ENCODE measurements at regions not wholly inside any gene's neighbourhood (a gene's known extent, or its start where the extent isn't known, plus 50 kb on each side); places are given as distances from the start of the nearest gene placed in this dataset.

DNA sequence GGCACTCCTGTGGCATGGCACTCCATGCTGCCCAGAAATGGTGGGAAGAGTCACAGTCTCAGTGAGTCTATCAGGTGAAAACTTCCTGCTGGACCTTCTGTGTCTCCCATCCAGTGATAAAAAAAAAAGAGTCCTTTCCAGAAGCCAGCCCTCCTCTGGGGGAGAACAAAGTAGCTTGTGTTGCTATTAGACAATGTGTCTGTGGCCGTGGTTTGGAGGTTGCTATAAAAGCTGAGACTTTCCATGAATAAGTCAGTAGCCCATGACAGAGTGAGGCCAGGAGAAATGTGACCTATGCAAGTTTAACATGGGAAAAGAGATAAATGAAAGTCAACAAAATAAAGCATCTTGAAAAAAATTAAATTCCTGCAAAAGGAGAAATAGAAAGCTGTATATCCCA, 250.7 kb upstream of the MON1B start (continued):
- TF ChIP-seq FOXJ3 (CRISPR knock-in tag; IDR thresholded peaks at IDR 0.05; ENCODE audit: borderline replicate concordance) (no peak), NR3C1 (CRISPR knock-in tag; conservative IDR thresholded peaks at IDR 0.05; ENCODE audit: low read depth) (no peak)

DNA sequence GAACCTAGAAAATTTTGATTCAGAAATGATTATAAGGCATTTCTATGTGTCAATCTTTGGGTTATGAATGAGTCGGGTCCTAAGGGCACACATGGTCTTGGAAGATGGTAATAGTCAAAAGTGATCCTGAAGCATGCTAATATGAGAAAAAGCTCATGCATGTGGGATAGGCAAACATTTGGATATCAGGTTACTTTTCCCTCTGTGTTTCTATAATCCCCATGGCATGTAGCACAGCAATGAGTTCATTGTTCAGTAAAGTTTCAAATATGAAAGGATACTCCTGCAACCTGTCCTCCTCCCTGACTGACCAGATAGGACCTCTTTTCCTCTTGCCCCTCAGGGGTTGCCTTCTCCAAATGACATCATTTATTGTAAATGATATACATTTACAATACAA, 249.9 kb upstream of the MON1B start:
- no peaks in the 10 kb centered on the region for H3K27me3 Mint-ChIP-seq (ENCODE audit: low read depth)
- DNase-seq (ENCODE audit: low spot score) (no peak), ATAC-seq (no peak)
- H3K4me3 Mint-ChIP-seq, result no peak overlapping the region
- TF ChIP-seq IRF2 (CRISPR knock-in tag; IDR thresholded peaks at IDR 0.05; ENCODE audit: borderline replicate concordance, low read depth) (no peak), SMAD3 (CRISPR knock-in tag; IDR thresholded peaks at IDR 0.05; ENCODE audit: borderline replicate concordance) (no peak), GABPB1 (CRISPR knock-in tag; IDR thresholded peaks at IDR 0.05) (no peak), ZNF219 (CRISPR knock-in tag; IDR thresholded peaks at IDR 0.05; ENCODE audit: borderline replicate concordance) (no peak), SMAD4 (CRISPR knock-in tag; IDR thresholded peaks at IDR 0.05) (no peak), ELF4 (CRISPR knock-in tag; IDR thresholded peaks at IDR 0.05; ENCODE audit: low read depth) (no peak), CREB1 (CRISPR knock-in tag; IDR thresholded peaks at IDR 0.05) (no peak), FOXK1 (CRISPR knock-in tag; IDR thresholded peaks at IDR 0.05) (no peak)
- TF ChIP-seq, protein P1, sequence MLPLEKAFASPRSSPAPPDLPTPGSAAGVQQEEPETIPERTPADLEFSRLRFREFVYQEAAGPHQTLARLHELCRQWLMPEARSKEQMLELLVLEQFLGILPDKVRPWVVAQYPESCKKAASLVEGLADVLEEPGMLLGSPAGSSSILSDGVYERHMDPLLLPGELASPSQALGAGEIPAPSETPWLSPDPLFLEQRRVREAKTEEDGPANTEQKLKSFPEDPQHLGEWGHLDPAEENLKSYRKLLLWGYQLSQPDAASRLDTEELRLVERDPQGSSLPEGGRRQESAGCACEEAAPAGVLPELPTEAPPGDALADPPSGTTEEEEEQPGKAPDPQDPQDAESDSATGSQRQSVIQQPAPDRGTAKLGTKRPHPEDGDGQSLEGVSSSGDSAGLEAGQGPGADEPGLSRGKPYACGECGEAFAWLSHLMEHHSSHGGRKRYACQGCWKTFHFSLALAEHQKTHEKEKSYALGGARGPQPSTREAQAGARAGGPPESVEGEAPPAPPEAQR (CRISPR knock-in tag; IDR thresholded peaks at IDR 0.05), result no peak
- TF ChIP-seq, protein P2, sequence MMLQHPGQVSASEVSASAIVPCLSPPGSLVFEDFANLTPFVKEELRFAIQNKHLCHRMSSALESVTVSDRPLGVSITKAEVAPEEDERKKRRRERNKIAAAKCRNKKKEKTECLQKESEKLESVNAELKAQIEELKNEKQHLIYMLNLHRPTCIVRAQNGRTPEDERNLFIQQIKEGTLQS (CRISPR knock-in tag; conservative IDR thresholded peaks at IDR 0.05), result no peak
- TF ChIP-seq, protein P3, sequence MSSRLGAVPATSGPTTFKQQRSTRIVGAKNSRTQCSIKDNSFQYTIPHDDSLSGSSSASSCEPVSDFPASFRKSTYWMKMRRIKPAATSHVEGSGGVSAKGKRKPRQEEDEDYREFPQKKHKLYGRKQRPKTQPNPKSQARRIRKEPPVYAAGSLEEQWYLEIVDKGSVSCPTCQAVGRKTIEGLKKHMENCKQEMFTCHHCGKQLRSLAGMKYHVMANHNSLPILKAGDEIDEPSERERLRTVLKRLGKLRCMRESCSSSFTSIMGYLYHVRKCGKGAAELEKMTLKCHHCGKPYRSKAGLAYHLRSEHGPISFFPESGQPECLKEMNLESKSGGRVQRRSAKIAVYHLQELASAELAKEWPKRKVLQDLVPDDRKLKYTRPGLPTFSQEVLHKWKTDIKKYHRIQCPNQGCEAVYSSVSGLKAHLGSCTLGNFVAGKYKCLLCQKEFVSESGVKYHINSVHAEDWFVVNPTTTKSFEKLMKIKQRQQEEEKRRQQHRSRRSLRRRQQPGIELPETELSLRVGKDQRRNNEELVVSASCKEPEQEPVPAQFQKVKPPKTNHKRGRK (CRISPR knock-in tag; IDR thresholded peaks at IDR 0.05; ENCODE audit: borderline replicate concordance), result no peak
- no peaks in the 10 kb centered on the region for H3K4me1 Mint-ChIP-seq
- ChIA-PET POLR2A (no interaction called here), CTCF (no interaction called here)
- no peak overlapping the region for H3K27ac Mint-ChIP-seq
- peaks cover 24% of the 10 kb centered on the region for H3K36me3 Mint-ChIP-seq
- H3K9me3 Mint-ChIP-seq, result peaks cover 57% of the 10 kb centered on the region

DNA sequence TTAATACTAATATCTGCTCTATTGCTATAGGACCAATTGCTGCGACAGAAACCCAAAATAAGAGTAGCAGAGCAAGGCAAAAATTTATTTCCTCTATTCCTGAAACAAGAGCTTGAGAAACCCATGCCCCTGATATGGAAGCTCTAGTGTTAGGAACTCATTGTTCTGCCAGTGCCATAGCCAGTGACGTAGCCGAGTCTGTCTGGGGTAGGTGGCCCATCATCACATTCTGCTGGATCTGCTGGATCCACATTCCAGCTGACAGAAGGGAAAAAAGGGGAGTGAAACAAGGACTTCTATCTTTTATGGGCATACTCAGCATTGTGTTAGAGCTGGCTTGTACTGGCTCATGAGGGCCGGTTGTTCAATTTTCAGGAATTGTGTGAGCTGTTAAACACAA, 248.9 kb upstream of the MON1B start:
- Mint-ChIP-seq H3K36me3 (peaks cover 24% of the 10 kb centered on the region), H3K4me1 (no peaks in the 10 kb centered on the region), H3K9me3 (peaks cover 58% of the 10 kb centered on the region), H3K27me3 (ENCODE audit: low read depth) (no peaks in the 10 kb centered on the region), H3K4me3 (no peak overlapping the region), H3K27ac (no peak overlapping the region)
- POLR2A ChIA-PET, result no interaction called here
- no peak for TF ChIP-seq ESRRA (CRISPR knock-in tag; IDR thresholded peaks at IDR 0.05; ENCODE audit: borderline replicate concordance)
- TF ChIP-seq GABPB1 (CRISPR knock-in tag; IDR thresholded peaks at IDR 0.05), result no peak
- TF ChIP-seq GTF2I (CRISPR knock-in tag; conservative IDR thresholded peaks at IDR 0.05), result no peak
- TF ChIP-seq CREM (CRISPR knock-in tag; IDR thresholded peaks at IDR 0.05), result no peak
- TF ChIP-seq, protein P4, sequence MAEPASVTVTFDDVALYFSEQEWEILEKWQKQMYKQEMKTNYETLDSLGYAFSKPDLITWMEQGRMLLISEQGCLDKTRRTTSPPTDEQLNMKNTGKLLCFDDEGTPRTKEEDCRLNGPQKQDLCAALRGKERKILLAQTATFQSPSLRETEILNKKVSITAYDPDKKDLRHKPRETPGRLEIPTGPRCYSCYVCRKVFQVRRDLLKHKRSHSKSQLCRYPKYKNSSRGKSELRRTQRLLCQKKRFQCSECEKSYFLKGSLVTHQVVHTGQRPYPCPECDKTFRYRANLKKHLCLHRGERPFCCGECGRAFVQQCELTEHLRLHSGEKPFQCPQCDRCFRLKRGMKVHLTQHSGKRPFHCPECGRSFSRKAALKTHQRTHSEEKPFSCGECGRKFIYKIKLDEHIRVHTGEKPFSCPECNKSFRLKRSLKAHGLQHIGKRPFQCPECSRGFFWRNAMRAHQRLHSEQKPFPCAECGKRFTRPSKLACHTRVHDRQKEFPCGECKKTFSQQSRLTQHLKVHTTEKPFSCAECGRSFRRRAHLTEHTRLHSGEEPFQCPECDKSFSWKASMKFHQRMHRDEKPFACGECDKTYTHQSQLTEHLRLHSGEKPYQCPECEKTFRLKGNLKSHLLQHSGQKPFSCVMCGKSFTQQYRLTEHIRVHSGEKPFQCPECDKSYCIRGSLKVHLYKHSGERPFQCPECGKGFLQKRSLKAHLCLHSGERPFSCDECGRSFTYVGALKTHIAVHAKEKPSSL (CRISPR knock-in tag; conservative IDR thresholded peaks at IDR 0.05), result no peak
- TF ChIP-seq, protein P5, sequence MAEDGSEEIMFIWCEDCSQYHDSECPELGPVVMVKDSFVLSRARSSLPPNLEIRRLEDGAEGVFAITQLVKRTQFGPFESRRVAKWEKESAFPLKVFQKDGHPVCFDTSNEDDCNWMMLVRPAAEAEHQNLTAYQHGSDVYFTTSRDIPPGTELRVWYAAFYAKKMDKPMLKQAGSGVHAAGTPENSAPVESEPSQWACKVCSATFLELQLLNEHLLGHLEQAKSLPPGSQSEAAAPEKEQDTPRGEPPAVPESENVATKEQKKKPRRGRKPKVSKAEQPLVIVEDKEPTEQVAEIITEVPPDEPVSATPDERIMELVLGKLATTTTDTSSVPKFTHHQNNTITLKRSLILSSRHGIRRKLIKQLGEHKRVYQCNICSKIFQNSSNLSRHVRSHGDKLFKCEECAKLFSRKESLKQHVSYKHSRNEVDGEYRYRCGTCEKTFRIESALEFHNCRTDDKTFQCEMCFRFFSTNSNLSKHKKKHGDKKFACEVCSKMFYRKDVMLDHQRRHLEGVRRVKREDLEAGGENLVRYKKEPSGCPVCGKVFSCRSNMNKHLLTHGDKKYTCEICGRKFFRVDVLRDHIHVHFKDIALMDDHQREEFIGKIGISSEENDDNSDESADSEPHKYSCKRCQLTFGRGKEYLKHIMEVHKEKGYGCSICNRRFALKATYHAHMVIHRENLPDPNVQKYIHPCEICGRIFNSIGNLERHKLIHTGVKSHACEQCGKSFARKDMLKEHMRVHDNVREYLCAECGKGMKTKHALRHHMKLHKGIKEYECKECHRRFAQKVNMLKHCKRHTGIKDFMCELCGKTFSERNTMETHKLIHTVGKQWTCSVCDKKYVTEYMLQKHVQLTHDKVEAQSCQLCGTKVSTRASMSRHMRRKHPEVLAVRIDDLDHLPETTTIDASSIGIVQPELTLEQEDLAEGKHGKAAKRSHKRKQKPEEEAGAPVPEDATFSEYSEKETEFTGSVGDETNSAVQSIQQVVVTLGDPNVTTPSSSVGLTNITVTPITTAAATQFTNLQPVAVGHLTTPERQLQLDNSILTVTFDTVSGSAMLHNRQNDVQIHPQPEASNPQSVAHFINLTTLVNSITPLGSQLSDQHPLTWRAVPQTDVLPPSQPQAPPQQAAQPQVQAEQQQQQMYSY (CRISPR knock-in tag; IDR thresholded peaks at IDR 0.05), result no peak
- TF ChIP-seq RELA (CRISPR knock-in tag; IDR thresholded peaks at IDR 0.05; ENCODE audit: borderline replicate concordance), result no peak
- TF ChIP-seq FOXK1 (CRISPR knock-in tag; IDR thresholded peaks at IDR 0.05), result no peak
- no peak for TF ChIP-seq CBFB (CRISPR knock-in tag; IDR thresholded peaks at IDR 0.05; ENCODE audit: low read depth)
- TF ChIP-seq ZNF396 (CRISPR knock-in tag; IDR thresholded peaks at IDR 0.05; ENCODE audit: borderline replicate concordance), result no peak
- TF ChIP-seq, protein P6, sequence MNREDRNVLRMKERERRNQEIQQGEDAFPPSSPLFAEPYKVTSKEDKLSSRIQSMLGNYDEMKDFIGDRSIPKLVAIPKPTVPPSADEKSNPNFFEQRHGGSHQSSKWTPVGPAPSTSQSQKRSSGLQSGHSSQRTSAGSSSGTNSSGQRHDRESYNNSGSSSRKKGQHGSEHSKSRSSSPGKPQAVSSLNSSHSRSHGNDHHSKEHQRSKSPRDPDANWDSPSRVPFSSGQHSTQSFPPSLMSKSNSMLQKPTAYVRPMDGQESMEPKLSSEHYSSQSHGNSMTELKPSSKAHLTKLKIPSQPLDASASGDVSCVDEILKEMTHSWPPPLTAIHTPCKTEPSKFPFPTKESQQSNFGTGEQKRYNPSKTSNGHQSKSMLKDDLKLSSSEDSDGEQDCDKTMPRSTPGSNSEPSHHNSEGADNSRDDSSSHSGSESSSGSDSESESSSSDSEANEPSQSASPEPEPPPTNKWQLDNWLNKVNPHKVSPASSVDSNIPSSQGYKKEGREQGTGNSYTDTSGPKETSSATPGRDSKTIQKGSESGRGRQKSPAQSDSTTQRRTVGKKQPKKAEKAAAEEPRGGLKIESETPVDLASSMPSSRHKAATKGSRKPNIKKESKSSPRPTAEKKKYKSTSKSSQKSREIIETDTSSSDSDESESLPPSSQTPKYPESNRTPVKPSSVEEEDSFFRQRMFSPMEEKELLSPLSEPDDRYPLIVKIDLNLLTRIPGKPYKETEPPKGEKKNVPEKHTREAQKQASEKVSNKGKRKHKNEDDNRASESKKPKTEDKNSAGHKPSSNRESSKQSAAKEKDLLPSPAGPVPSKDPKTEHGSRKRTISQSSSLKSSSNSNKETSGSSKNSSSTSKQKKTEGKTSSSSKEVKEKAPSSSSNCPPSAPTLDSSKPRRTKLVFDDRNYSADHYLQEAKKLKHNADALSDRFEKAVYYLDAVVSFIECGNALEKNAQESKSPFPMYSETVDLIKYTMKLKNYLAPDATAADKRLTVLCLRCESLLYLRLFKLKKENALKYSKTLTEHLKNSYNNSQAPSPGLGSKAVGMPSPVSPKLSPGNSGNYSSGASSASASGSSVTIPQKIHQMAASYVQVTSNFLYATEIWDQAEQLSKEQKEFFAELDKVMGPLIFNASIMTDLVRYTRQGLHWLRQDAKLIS (CRISPR knock-in tag; IDR thresholded peaks at IDR 0.05; ENCODE audit: borderline replicate concordance), result no peak
- CTCF ChIA-PET, result no interaction called here
- no peak for ATAC-seq
- no peak for DNase-seq (ENCODE audit: low spot score)

Measured in WTC11 (cell line).